ENCODE measurements at regions not wholly inside any gene's neighbourhood (a gene's known extent, or its start where the extent isn't known, plus 50 kb on each side); places are given as distances from the start of the nearest gene placed in this dataset.
"Not testable (repeated sequence)": the region's sequence is repeated elsewhere in the genome, so short reads cannot be mapped to it uniquely, and the experiment has no call there.

- TF ChIP-seq, protein P1, sequence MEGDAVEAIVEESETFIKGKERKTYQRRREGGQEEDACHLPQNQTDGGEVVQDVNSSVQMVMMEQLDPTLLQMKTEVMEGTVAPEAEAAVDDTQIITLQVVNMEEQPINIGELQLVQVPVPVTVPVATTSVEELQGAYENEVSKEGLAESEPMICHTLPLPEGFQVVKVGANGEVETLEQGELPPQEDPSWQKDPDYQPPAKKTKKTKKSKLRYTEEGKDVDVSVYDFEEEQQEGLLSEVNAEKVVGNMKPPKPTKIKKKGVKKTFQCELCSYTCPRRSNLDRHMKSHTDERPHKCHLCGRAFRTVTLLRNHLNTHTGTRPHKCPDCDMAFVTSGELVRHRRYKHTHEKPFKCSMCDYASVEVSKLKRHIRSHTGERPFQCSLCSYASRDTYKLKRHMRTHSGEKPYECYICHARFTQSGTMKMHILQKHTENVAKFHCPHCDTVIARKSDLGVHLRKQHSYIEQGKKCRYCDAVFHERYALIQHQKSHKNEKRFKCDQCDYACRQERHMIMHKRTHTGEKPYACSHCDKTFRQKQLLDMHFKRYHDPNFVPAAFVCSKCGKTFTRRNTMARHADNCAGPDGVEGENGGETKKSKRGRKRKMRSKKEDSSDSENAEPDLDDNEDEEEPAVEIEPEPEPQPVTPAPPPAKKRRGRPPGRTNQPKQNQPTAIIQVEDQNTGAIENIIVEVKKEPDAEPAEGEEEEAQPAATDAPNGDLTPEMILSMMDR (IDR thresholded peaks at IDR 0.05), result no peak
- H3K27ac ChIP-seq, result no peak overlapping the region
- H3K4me1 ChIP-seq, result no peaks in the 10 kb centered on the region
- H3K27me3 ChIP-seq, result no peaks in the 10 kb centered on the region
- no peak overlapping the region for H3K4me3 ChIP-seq
- DNase-seq (ENCODE audit: low spot score), result no peak
- H3K36me3 ChIP-seq, result no peaks in the 10 kb centered on the region
- no peaks in the 10 kb centered on the region for H3K9me3 ChIP-seq
These were observed 298.4 kb downstream of the INHBA start for GRCh38 chr7:41404375-41405074.

DNA sequence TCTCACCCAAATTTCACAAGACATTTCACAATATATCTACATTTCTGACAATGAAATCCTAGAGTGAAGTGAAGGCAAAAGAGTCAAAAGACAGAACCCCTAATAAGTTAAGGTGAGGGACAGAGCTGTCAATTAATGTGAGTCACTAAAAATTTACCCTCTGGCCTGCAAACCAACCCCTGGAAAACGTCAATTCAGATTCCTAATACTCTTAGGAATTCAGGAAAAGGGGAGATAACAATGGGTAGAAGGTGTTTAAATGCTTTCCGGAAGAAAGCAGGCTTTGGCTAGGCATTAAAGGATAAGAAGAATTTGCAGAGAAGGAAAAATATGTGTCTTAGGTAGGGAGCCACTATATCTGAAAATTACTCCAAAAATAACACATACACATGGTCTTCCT, 299.6 kb downstream of the INHBA start:
- no peaks in the 10 kb centered on the region for H3K27me3 ChIP-seq
- DNase-seq (ENCODE audit: low spot score), result no peak
- H3K36me3 ChIP-seq, result no peaks in the 10 kb centered on the region
- H3K9me3 ChIP-seq, result no peaks in the 10 kb centered on the region
- no peak overlapping the region for H3K27ac ChIP-seq
- TF ChIP-seq, protein P1 (IDR thresholded peaks at IDR 0.05), result no peak
- H3K4me1 ChIP-seq, result no peaks in the 10 kb centered on the region
- H3K4me3 ChIP-seq, result no peak overlapping the region

DNA sequence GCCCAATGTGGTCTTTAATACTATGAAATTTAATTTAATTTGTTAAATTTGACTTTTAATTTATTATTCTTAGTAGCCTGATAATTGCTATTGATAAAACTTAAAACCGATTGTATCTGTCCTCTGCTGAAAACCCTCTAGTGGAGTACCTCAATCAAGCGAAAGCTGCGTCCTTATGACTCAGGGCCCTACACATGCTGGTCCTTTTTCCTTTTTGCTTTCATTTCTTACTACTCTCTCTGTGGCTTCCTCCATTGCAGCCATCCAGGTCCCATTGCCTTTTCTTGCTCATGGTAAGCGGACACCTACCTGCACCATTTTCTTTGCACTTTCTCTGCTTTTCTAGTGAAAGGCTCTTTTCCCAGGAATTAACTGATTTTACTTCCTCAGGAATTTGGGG, 301.1 kb downstream of the INHBA start:
- Histone ChIP-seq H3K27me3 (no peaks in the 10 kb centered on the region), H3K36me3 (no peaks in the 10 kb centered on the region), H3K27ac (no peak overlapping the region), H3K4me3 (no peak overlapping the region), H3K9me3 (no peaks in the 10 kb centered on the region), H3K4me1 (no peaks in the 10 kb centered on the region)
- no peak for DNase-seq (ENCODE audit: low spot score)
- TF ChIP-seq, protein P1 (IDR thresholded peaks at IDR 0.05), result no peak

GRCh38 chr7:41399171-41399570, 303.7 kb downstream of the INHBA start:
- no peak for DNase-seq (ENCODE audit: low spot score)
- Histone ChIP-seq H3K36me3 (no peaks in the 10 kb centered on the region), H3K9me3 (no peaks in the 10 kb centered on the region), H3K4me3 (no peak overlapping the region), H3K27me3 (no peaks in the 10 kb centered on the region), H3K27ac (no peak overlapping the region), H3K4me1 (no peaks in the 10 kb centered on the region)
- TF ChIP-seq, protein P1 (IDR thresholded peaks at IDR 0.05), result no peak

DNA sequence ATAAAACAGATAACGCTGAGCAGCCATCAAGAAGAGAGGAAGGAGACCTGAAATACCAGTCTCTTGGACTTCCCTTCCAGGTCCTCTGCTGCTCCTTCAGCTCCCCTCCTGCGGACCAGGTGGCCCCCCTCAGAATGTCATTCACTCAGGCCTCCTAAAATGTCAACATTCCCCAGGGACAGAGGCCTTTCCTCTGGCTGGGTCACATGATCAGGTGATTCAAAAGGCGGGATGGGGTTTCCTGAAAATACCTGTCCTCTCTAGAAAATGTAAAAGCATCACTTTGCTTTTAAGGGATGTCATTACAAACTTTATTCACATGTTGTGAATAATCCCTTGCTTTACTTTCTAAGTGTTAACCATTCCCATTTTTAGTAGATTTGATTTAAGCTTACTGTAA, 311.1 kb downstream of the INHBA start:
- TF ChIP-seq, protein P1 (IDR thresholded peaks at IDR 0.05), result no peak
- H3K27me3 ChIP-seq, result no peaks in the 10 kb centered on the region
- no peak for DNase-seq (ENCODE audit: low spot score)
- H3K27ac ChIP-seq, result no peak overlapping the region
- no peak overlapping the region for H3K4me3 ChIP-seq
- H3K36me3 ChIP-seq, result no peaks in the 10 kb centered on the region
- H3K4me1 ChIP-seq, result no peaks in the 10 kb centered on the region
- H3K9me3 ChIP-seq, result no peaks in the 10 kb centered on the region

GRCh38 chr7:41388933-41389332, 314.0 kb downstream of the INHBA start:
- DNase-seq (ENCODE audit: low spot score); H3K4me3 ChIP-seq; H3K27ac ChIP-seq; H3K9me3 ChIP-seq; H3K4me1 ChIP-seq; H3K27me3 ChIP-seq; H3K36me3 ChIP-seq: not testable (repeated sequence)
